ENCODE measurements at regions not wholly inside any gene's neighbourhood (a gene's known extent, or its start where the extent isn't known, plus 50 kb on each side); places are given as distances from the start of the nearest gene placed in this dataset.
"Not testable (repeated sequence)": the region's sequence is repeated elsewhere in the genome, so short reads cannot be mapped to it uniquely, and the experiment has no call there.

GRCh38 chr2:48043746-48044145 is 137.4 kb upstream of the FBXO11 start:
- no peak for DNase-seq (ENCODE audit: low spot score)

- no peak for DNase-seq (ENCODE audit: low spot score)
Measured at GRCh38 chr2:48045613-48046012, 139.3 kb upstream of the FBXO11 start.

GRCh38 chr2:48048476-48049171 is 142.3 kb upstream of the FBXO11 start:
- no peak for DNase-seq (ENCODE audit: low spot score)

GRCh38 chr2:48049371-48049770 is 143.1 kb upstream of the FBXO11 start:
- DNase-seq (ENCODE audit: low spot score), result no peak

- DNase-seq (ENCODE audit: low spot score), result no peak
Measured at GRCh38 chr2:48050711-48051110, 144.4 kb upstream of the FBXO11 start.

GRCh38 chr2:48059975-48060374 is 153.7 kb upstream of the FBXO11 start:
- no peak for DNase-seq (ENCODE audit: low spot score)

GRCh38 chr2:48061656-48062055 is 155.4 kb upstream of the FBXO11 start:
- not testable (repeated sequence) for DNase-seq (ENCODE audit: low spot score)

GRCh38 chr2:48065096-48065495 is 158.8 kb upstream of the FBXO11 start:
- DNase-seq (ENCODE audit: low spot score), result no peak

- no peak for DNase-seq (ENCODE audit: low spot score)
Measured at GRCh38 chr2:48066000-48066399, 159.7 kb upstream of the FBXO11 start.

- no peak for DNase-seq (ENCODE audit: low spot score)
Measured at GRCh38 chr2:48069769-48070168, 163.5 kb upstream of the FBXO11 start.

- DNase-seq (ENCODE audit: low spot score), result no peak
Measured at GRCh38 chr2:48070415-48070814, 164.1 kb upstream of the FBXO11 start.

- DNase-seq (ENCODE audit: low spot score), result no peak
Measured at GRCh38 chr2:48072583-48072982, 166.3 kb upstream of the FBXO11 start.

- DNase-seq (ENCODE audit: low spot score), result no peak
Measured at GRCh38 chr2:48075631-48076030, 169.3 kb upstream of the FBXO11 start.

- no peak for DNase-seq (ENCODE audit: low spot score)
Measured at GRCh38 chr2:48080534-48081316, 174.4 kb upstream of the FBXO11 start.

- DNase-seq (ENCODE audit: low spot score), result no peak
Measured at GRCh38 chr2:48081317-48081628, 175.0 kb upstream of the FBXO11 start.

GRCh38 chr2:48085888-48086287 is 179.6 kb upstream of the FBXO11 start:
- DNase-seq (ENCODE audit: low spot score), result no peak

- no peak for DNase-seq (ENCODE audit: low spot score)
Measured at GRCh38 chr2:48088994-48089393, 182.7 kb upstream of the FBXO11 start.

GRCh38 chr2:48089644-48090043 is 183.3 kb upstream of the FBXO11 start:
- no peak for DNase-seq (ENCODE audit: low spot score)

GRCh38 chr2:48092846-48093803 is 186.8 kb upstream of the FBXO11 start:
- peak; percentile 22 for DNase-seq (ENCODE audit: low spot score)

- DNase-seq (ENCODE audit: low spot score), result not testable (repeated sequence)
Measured at GRCh38 chr2:48096765-48097164, 190.5 kb upstream of the FBXO11 start.

- no peak for DNase-seq (ENCODE audit: low spot score)
Measured at GRCh38 chr2:48098539-48098938, 192.2 kb upstream of the FBXO11 start.

- no peak for DNase-seq (ENCODE audit: low spot score)
Measured at GRCh38 chr2:48104418-48104817, 198.1 kb upstream of the FBXO11 start.

GRCh38 chr2:48105848-48106247 is 199.6 kb upstream of the FBXO11 start:
- no peak for DNase-seq (ENCODE audit: low spot score)

Measured in AG08395 (cell line).